Left renal pelvis (tissue), 4 donors: ENCODE measurements at regions not wholly inside any gene's neighbourhood (a gene's known extent, or its start where the extent isn't known, plus 50 kb on each side); places are given as distances from the start of the nearest gene placed in this dataset.

ENCODE experiments used
- DNase-seq, 4 donors: peaks; one replicate each; pipeline ENCODE4 v3.0.0-alpha.2; 2013; ENCODE audit warnings: low read depth in 4 of 4, low spot score in 3 of 4

GRCh38 chr18:46372670-46373069 is 268.5 kb downstream of the HAUS1 start:
- DNase-seq = no peak

GRCh38 chr18:46373131-46373530 is 268.9 kb downstream of the HAUS1 start:
- DNase-seq = no peak

- no peak for DNase-seq
Observed at GRCh38 chr18:46373791-46374190, 269.6 kb downstream of the HAUS1 start.

- DNase-seq = no peak
Observed at GRCh38 chr18:46374850-46375249, 270.7 kb downstream of the HAUS1 start.

- no peak for DNase-seq
Observed at GRCh38 chr18:46377557-46377956, 273.4 kb downstream of the HAUS1 start.

- no peak for DNase-seq
Observed at GRCh38 chr18:46378126-46378863, 274.1 kb downstream of the HAUS1 start.

GRCh38 chr18:46378864-46379207 is 274.7 kb downstream of the HAUS1 start:
- no peak for DNase-seq

- DNase-seq = no peak
Observed at GRCh38 chr18:46379323-46379950, 275.3 kb downstream of the HAUS1 start.

GRCh38 chr18:46385124-46385523 is 271.9 kb downstream of the LOXHD1 start:
- DNase-seq = no peak

GRCh38 chr18:46386788-46387187 is 270.2 kb downstream of the LOXHD1 start:
- no peak for DNase-seq

GRCh38 chr18:46387441-46388131 is 269.4 kb downstream of the LOXHD1 start:
- no peak for DNase-seq

- DNase-seq = no peak
Observed at GRCh38 chr18:46388286-46388685, 268.7 kb downstream of the LOXHD1 start.

GRCh38 chr18:46392576-46392975 is 264.4 kb downstream of the LOXHD1 start:
- no peak for DNase-seq

GRCh38 chr18:46393230-46393629 is 263.8 kb downstream of the LOXHD1 start:
- no peak for DNase-seq

GRCh38 chr18:46393961-46394360 is 263.1 kb downstream of the LOXHD1 start:
- DNase-seq = no peak

- DNase-seq = no peak
Observed at GRCh38 chr18:46395795-46396194, 261.2 kb downstream of the LOXHD1 start.

GRCh38 chr18:46397174-46397573 is 259.8 kb downstream of the LOXHD1 start:
- no peak for DNase-seq

- DNase-seq = no peak
Observed at GRCh38 chr18:46398005-46398404, 259.0 kb downstream of the LOXHD1 start.

GRCh38 chr18:46398625-46399024 is 258.4 kb downstream of the LOXHD1 start:
- no peak for DNase-seq

- no peak for DNase-seq
Observed at GRCh38 chr18:46399303-46399702, 257.7 kb downstream of the LOXHD1 start.

GRCh38 chr18:46400449-46400848 is 256.6 kb downstream of the LOXHD1 start:
- no peak for DNase-seq

- DNase-seq = no peak
Observed at GRCh38 chr18:46401486-46402070, 255.4 kb downstream of the LOXHD1 start.
